ENCODE measurements at regions not wholly inside any gene's neighbourhood (a gene's known extent, or its start where the extent isn't known, plus 50 kb on each side); places are given as distances from the start of the nearest gene placed in this dataset.

GRCh38 chr15:72864681-72865080 is 81.1 kb upstream of the ADPGK start:
- TF ChIP-seq CTCF (IDR thresholded peaks at IDR 0.05) = no peak

GRCh38 chr15:72861354-72861910 is 77.9 kb upstream of the ADPGK start:
- no peak for TF ChIP-seq CTCF (IDR thresholded peaks at IDR 0.05)

- no peak for TF ChIP-seq CTCF (IDR thresholded peaks at IDR 0.05)
Measured at GRCh38 chr15:72859757-72860145, 76.2 kb upstream of the ADPGK start.

GRCh38 chr15:72859017-72859756 is 75.6 kb upstream of the ADPGK start:
- TF ChIP-seq CTCF (IDR thresholded peaks at IDR 0.05) = no peak

GRCh38 chr15:72858205-72858604 is 74.6 kb upstream of the ADPGK start:
- no peak for TF ChIP-seq CTCF (IDR thresholded peaks at IDR 0.05)

- TF ChIP-seq CTCF (IDR thresholded peaks at IDR 0.05) = no peak
Measured at GRCh38 chr15:72857331-72858063, 73.9 kb upstream of the ADPGK start.

GRCh38 chr15:72856549-72857040 is 73.0 kb upstream of the ADPGK start:
- no peak for TF ChIP-seq CTCF (IDR thresholded peaks at IDR 0.05)
